ENCODE measurements at regions not wholly inside any gene's neighbourhood (a gene's known extent, or its start where the extent isn't known, plus 50 kb on each side); places are given as distances from the start of the nearest gene placed in this dataset.

GRCh38 chr1:204818998-204819397 is 51.7 kb upstream of the NFASC start:
- H3K9ac ChIP-seq (ENCODE audit: control insufficient read depth, extremely low read depth, insufficient read depth, low read length) = no peak overlapping the region
- no peaks in the 10 kb centered on the region for H3K9me3 ChIP-seq (ENCODE audit: control insufficient read depth, low read depth, low read length)
- no peaks in the 10 kb centered on the region for H3K36me3 ChIP-seq (ENCODE audit: control insufficient read depth in 2 of 2, extremely low read depth in 1 of 2, insufficient read depth in 2 of 2, low read length in 2 of 2)
- H2AFZ ChIP-seq (ENCODE audit: control insufficient read depth, low read length) = no peak overlapping the region
- dilution Hi-C loops (cut with MboI; ENCODE audit: extremely low pct_ligation_motif_present, low sequenced_read_pairs) = loop anchor here (25.0 kb wide), 1 partner anchor 143 kb away; no protein-coding TSS in a partner anchor
- H3K27ac ChIP-seq (ENCODE audit: control insufficient read depth, insufficient read depth, low read length) = no peak overlapping the region
- H3K4me3 ChIP-seq (ENCODE audit: control insufficient read depth in 2 of 3, extremely low read depth in 1 of 3, insufficient read depth in 2 of 3, low read depth in 1 of 3, low read length in 3 of 3) = no peak overlapping the region
- H4K20me1 ChIP-seq (ENCODE audit: control insufficient read depth, extremely low read depth, insufficient read depth, low read length) = no peaks in the 10 kb centered on the region
- FAIRE-seq (no peak), DNase-seq (ENCODE audit: low read depth, low spot score) (no peak)
- TF ChIP-seq CTCF (optimal IDR thresholded peaks at IDR 0.05 in 1 of 3, IDR thresholded peaks at IDR 0.05 in 1 of 3, conservative IDR thresholded peaks at IDR 0.05 in 1 of 3; ENCODE audit: extremely low read depth in 1 of 3, insufficient read depth in 2 of 3, low read length in 3 of 3) (no peak), EZH2 (IDR thresholded peaks at IDR 0.05; ENCODE audit: low read length) (no peak)
- H3K9me1 ChIP-seq (ENCODE audit: control insufficient read depth, extremely low read depth, insufficient read depth, low read length) = no peaks in the 10 kb centered on the region
- no peaks in the 10 kb centered on the region for H3K79me2 ChIP-seq (ENCODE audit: control insufficient read depth, insufficient read depth, low read length)
- H3K27me3 ChIP-seq (ENCODE audit: control insufficient read depth, extremely low read depth, insufficient read depth, low read length) = peaks cover 16% of the 10 kb centered on the region
- no peak overlapping the region for H3K4me2 ChIP-seq (ENCODE audit: control insufficient read depth, extremely low read depth, insufficient read depth, low read depth, low read length)
- peaks cover 6% of the 10 kb centered on the region for H3K4me1 ChIP-seq (ENCODE audit: control insufficient read depth, extremely low read depth, insufficient read depth, low read length)

- Histone ChIP-seq H3K9me1 (ENCODE audit: control insufficient read depth, extremely low read depth, insufficient read depth, low read length) (no peaks in the 10 kb centered on the region), H3K9ac (ENCODE audit: control insufficient read depth, extremely low read depth, insufficient read depth, low read length) (no peak overlapping the region), H3K79me2 (ENCODE audit: control insufficient read depth, insufficient read depth, low read length) (no peaks in the 10 kb centered on the region), H3K27ac (ENCODE audit: control insufficient read depth, insufficient read depth, low read length) (no peak overlapping the region), H3K4me2 (ENCODE audit: control insufficient read depth, extremely low read depth, insufficient read depth, low read depth, low read length) (no peak overlapping the region), H3K4me1 (ENCODE audit: control insufficient read depth, extremely low read depth, insufficient read depth, low read length) (peaks cover 6% of the 10 kb centered on the region), H3K27me3 (ENCODE audit: control insufficient read depth, extremely low read depth, insufficient read depth, low read length) (peaks cover 13% of the 10 kb centered on the region), H3K4me3 (ENCODE audit: control insufficient read depth in 2 of 3, extremely low read depth in 1 of 3, insufficient read depth in 2 of 3, low read depth in 1 of 3, low read length in 3 of 3) (no peak overlapping the region), H3K36me3 (ENCODE audit: control insufficient read depth in 2 of 2, extremely low read depth in 1 of 2, insufficient read depth in 2 of 2, low read length in 2 of 2) (no peaks in the 10 kb centered on the region), H2AFZ (ENCODE audit: control insufficient read depth, low read length) (no peak overlapping the region), H3K9me3 (ENCODE audit: control insufficient read depth, low read depth, low read length) (no peaks in the 10 kb centered on the region), H4K20me1 (ENCODE audit: control insufficient read depth, extremely low read depth, insufficient read depth, low read length) (no peaks in the 10 kb centered on the region)
- DNase-seq (ENCODE audit: low read depth, low spot score) (no peak), FAIRE-seq (no peak)
- dilution Hi-C loops (cut with MboI; ENCODE audit: extremely low pct_ligation_motif_present, low sequenced_read_pairs) = loop anchor here (25.0 kb wide), 1 partner anchor 143 kb away; no protein-coding TSS in a partner anchor
- TF ChIP-seq EZH2 (IDR thresholded peaks at IDR 0.05; ENCODE audit: low read length) (no peak), CTCF (optimal IDR thresholded peaks at IDR 0.05 in 1 of 3, IDR thresholded peaks at IDR 0.05 in 1 of 3, conservative IDR thresholded peaks at IDR 0.05 in 1 of 3; ENCODE audit: extremely low read depth in 1 of 3, insufficient read depth in 2 of 3, low read length in 3 of 3) (no peak)
These were observed 51.2 kb upstream of the NFASC start for GRCh38 chr1:204819495-204819894.

Data from keratinocyte (primary cell).